ENCODE measurements at regions not wholly inside any gene's neighbourhood (a gene's known extent, or its start where the extent isn't known, plus 50 kb on each side); places are given as distances from the start of the nearest gene placed in this dataset.
"Not testable (repeated sequence)": the region's sequence is repeated elsewhere in the genome, so short reads cannot be mapped to it uniquely, and the experiment has no call there.

DNA sequence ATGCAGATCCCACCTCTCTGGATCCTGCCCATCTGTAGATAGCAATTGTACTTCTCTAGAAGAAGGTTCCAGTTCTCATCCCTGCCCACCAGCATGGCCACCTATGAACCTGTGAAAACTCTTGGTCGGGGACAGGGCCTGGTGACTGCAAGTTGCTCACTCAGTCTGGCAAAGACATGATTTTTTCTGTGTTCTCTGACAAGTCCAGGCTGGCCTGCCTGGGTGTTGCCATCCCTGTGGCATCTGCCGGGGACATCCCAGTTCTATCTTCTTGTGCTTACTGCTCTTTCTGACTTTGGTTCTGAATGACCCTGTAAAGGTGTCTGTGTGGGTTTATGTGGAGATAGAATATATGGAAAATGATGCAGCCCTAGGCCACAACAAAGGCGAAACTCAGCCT is 545.8 kb downstream of the INSC start:
- no peak for DNase-seq

DNA sequence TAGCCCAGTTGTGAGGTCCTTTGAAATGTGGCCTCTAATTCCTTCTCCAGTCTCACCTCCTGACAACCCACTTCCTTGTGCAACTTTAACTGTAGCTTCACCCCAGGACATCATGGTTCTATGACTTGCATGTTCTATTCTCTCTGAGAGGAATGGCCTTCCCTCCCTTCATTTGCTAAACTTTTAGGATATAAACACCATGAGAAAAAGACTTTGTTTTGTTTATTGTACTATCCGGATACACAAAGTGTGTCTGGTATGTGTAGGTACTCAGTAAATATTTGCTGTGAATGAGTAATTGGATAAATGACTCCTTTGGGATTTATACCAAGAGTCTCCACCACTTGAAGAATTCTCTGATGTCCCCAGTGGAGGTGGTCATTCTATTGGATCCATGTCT is 547.6 kb downstream of the INSC start:
- no peak for DNase-seq

DNA sequence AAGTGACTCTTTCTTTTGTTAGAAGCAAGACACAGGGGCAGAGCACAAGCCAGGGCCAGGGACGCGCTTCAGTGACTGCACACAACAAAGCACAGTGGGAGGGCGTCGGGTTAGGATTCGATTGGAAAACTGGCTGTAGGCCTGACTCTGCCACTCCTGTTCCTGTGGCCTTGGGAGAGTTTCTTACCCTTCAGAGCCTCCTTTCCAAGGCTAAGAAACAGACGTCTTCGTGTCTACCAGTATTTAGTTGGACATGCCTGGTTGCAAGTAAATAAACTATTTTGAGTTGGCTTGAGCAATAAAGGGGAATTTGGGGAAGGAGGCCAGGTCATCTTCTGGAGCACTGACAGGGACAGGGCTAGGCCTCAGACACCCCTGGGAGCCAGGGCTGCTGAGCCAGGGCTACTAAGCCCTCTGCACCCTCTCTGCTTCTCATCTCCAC is 549.1 kb downstream of the INSC start:
- DNase-seq, result no peak

GRCh38 chr11:15665368-15665871 is 550.7 kb downstream of the INSC start:
- no peak for DNase-seq

DNA sequence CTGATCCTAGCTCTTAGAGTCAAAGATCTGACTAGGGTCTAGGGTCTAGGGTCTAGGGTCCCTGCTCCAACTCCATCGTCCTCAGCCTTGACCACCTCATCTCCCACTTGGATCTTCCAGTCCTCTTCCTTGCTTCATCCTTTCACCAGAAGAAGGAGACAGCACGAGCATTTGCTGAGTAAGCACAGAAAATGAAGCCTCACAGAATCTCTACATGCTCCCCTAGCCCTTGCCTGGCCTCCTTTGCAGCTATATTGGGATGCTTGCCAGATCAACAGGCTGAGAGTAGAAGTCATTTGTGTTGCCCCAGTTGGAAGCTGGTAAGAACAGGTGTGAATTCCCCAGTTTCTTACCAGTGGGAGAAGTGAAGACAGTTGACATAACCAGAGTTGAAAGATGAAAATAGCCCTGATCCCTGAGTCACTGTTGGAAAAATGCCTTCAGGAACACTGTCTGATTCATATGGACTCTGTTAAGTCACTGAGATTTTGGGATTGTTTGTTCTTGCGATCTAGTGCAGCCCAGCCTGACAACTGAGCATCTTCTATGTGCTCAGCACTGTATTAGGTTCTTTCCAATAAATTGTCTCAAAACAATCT is 552.5 kb downstream of the INSC start:
- no peak for DNase-seq

DNA sequence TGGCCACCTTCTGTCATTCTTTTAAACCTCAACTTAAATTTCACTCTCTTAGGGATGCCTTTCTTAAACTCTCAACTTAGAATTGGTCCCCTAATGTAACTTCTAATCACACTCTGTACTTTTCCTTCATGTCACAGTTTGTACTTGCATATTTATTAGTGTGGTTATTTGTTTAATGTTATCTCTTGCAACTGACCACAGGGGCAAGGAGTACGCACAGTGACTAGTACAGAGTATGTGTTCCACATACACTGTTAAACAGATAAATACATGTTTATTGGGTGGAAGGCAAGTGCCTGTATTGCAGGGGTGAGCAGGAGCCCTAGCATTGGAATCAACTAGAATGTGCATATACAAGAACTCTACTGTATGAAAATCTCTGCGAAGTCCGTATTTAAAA is 554.0 kb downstream of the INSC start:
- no peak for DNase-seq

GRCh38 chr11:15670520-15671070 is 555.9 kb downstream of the INSC start:
- no peak for DNase-seq

DNA sequence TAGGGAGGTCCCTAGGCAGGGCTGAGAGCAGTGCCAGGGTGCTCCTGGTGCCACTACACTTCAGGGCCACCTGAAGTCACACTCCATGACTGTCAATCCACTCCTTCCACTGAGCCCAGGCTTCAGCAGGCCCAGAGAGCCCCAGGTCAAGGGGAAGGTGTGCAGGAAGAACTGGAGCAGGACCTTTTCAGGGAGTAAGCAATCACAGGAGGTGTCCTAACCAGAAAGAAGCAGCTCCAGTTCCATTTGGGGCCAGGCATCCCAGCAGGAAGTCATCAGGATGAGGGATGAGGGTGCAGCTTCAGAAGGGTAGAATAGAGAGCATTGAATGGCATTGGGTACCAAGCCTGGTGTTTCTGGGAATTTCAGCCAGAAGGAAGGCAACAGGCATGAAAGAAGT is 556.5 kb downstream of the INSC start:
- no peak for DNase-seq

DNA sequence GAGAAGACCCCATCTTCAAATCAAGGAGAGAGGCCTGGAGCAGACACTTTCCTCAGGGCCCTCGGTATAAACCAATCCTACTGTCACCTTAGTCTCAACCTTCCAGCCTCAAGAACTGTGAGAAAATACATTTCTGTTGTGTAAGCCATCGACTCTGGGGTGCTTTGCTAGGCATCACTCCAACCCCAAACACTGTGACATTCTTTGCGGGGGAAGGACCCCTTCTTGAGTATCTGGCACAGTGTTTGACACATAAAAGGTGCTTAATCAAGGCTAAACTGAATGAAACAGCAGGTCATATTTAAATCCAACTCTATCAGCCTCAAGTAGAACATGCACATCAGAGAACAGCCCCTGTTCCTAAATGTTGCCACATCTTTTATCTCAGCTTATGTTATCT is 558.1 kb downstream of the INSC start:
- DNase-seq, result no peak

GRCh38 chr11:15673408-15673831 is 558.7 kb downstream of the INSC start:
- no peak for DNase-seq

DNA sequence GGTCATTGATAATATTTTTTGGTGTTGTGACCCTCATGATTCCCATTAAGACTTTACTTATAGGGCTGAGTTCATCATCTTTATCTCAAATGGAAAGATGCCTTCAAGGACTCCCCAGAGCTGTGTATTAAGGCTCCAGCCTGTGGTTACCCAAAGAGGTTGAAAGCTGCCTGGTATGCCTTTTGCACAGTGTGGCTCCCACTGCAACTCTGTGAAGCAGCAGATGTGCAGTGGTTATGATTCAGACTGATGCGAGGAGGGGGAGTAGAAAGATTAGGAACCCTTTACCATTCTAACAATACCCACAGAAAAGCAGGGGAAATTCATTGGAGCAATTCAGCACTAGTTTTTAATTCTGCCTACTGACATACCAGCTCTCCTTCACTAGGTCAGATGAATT is 560.0 kb downstream of the INSC start:
- DNase-seq, result no peak

- DNase-seq, result no peak
These were observed 561.0 kb downstream of the INSC start for GRCh38 chr11:15675683-15676082.

GRCh38 chr11:15677181-15677580 is 562.5 kb downstream of the INSC start:
- no peak for DNase-seq

GRCh38 chr11:15683528-15683927 is 568.8 kb downstream of the INSC start:
- DNase-seq, result no peak

DNA sequence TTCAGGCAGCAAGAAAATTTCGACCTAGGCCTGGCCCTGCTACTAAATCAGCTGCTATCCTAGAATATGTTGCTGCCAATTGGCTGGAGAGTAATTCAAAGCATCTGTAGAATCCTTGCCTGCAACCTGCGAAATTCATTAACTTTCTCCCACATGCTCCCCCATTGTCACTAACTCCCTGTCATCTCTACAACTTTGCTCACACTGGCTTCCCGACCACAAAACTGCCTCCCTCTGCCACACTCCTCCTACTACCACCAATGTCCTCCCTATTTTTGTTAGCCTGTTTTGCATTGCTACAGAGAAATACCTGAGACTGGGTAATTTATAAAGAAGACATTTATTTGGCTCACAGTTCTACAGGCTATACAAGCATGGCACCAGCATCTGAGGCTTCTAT is 570.6 kb downstream of the INSC start:
- no peak for DNase-seq

DNA sequence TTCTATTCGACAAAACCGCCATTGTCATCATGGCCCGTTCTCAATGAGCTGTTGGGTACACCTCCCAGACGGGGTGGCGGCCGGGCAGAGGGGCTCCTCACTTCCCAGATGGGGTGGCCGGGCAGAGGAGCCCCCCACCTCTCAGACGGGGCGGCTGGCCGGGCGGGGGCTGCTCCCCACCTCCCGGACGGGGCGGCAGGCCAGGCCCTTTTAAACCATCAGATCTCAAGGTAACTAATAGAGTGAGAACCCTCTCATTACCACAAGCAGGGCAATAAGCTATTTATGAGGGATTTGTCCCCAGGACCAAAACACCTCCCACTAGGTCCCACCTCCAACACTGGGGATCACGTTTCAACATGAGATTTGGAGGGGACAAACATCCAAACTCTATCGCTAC is 571.5 kb downstream of the INSC start:
- DNase-seq, result not testable (repeated sequence)

DNA sequence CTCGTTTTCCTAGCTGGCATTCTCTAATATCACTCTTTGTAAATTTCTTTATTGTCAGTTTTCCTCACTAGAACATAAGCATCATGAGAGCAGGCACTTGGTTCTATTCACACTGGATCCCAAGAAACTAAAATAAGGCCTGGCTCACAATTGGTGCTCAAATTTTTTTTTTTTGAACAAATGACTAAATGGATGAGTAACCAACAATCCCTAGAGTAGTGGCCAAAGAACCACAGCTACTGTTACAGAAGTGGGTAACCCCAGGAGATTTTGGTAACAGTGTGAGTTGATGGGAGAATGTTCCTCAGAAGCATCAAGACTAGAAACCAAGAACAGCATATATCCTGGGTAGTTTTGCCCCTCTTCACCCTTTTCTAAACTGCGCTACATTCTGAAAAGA is 572.6 kb downstream of the INSC start:
- DNase-seq, result no peak

DNA sequence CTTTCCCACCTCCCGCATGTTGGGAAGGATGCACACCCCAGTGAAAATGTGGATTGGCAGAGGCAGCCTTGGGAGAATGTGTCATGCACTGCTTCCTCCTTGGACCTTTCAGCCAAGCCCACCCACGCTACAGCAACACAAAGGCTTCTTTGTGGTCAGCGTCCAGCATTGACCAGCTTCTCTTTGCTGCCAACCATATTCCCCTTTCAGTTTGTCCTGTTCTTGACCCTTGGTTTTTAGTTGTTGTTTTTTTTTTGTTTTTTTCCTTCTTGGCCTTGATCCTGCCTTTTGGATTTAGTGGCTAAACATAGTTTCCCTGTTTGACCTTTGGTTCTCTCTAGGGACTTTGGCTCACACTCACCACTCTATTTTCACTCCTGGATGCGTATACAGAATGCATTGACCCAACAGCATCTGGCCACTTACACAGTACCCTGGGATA is 573.6 kb downstream of the INSC start:
- DNase-seq, result no peak

- peak; percentile 21 for DNase-seq
These were observed 575.6 kb downstream of the INSC start for GRCh38 chr11:15690320-15690719.

GRCh38 chr11:15692739-15693138 is 578.0 kb downstream of the INSC start:
- DNase-seq, result no peak

DNA sequence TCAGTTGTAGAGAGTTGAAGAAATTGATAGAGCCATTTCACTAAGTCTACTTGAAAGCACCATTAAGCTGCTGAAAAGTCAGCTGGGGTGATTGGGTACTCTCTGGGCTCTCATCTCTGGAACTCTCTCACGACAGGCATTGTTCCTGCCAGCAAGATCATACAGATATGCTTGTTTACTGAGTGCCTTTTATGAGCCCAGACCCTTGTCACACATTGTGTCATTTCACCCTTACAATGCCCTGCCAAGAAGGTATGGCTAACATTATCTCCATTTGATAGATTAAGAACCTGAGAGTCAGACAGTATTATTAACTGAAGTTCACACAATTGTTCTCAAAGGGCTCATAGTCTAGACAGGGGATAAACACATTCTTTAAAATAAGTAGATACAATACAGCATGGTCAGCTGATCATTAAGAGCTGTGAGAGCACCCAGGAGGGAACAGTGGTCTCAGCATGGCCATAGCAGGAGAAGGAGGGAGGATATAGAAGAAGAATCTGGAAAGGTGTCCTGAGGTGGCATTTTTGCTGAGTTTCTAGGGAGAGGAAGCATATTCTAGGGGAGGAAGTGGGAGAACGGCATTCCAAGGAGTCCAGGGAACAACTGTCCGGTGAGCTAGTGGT is 580.5 kb downstream of the INSC start:
- DNase-seq, result no peak

- no peak for DNase-seq
These were observed 581.3 kb downstream of the INSC start for GRCh38 chr11:15696069-15696468.

DNA sequence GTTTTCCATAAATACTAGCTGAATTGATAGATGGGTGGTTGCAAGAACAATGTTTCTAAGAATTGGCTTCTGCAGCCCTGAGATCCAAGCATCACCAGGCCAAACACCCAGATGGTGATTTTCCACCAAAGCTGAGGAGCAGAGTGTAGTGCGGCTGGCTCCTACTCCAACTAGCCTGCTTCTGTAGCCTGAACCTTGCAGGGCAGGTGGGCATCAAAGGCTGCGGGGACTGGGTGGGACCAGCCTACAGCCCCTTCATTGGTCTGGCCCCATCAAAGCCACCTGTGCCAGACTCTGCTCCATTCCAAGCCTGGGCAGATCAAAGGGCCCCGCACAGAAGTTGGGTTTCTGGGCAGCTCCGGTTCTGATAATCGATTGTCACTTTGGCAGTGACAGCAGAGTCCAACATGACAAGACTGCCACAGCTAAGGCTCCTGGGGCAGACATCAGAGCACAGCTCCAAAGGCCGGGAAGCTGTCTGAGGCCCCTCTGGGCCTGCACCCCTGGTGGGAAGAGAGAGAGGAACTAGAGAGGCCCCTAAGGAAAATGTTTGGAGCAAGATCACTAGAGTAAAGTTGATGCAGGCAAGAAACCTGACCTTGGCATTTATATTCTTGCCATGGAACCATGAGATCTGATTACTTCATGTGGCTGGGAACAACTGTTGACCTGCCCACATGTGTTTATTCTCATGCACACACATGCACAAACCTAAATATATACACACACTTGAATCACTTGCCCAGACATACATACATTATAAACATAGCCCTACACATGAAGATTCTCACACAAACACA is 582.9 kb downstream of the INSC start:
- DNase-seq, result no peak

Data from renal pelvis (tissue), 1 donor.